Sigmoid colon (tissue), 6 donors: ENCODE measurements at regions not wholly inside any gene's neighbourhood (a gene's known extent, or its start where the extent isn't known, plus 50 kb on each side); places are given as distances from the start of the nearest gene placed in this dataset.

Experiments used
- DNase-seq: peaks from one replicate; pipeline ENCODE4 v3.0.0-alpha.2; 2019
- H3K27ac ChIP-seq, 4 donors: fragments of 200-600 bp; sonication (generic); one replicate each; pipeline ENCODE4 v1.5.1; 2016 to 2019; ENCODE audit warnings: mild to moderate bottlenecking in 1 of 4
- H3K27me3 ChIP-seq, 3 donors: fragments of 200-600 bp; sonication (generic); one replicate each; pipeline ENCODE4 v1.5.1; 2019; ENCODE audit warnings: mild to moderate bottlenecking in 1 of 3
- H3K36me3 ChIP-seq, 4 donors: fragments of 200-600 bp; sonication (generic); one replicate each; pipeline ENCODE4 v1.5.1; 2016 to 2019
- H3K4me1 ChIP-seq, 4 donors: fragments of 200-600 bp; sonication (generic); one replicate each; pipeline ENCODE4 v1.5.1; 2017 to 2019
- H3K4me3 ChIP-seq, 4 donors: fragments of 200-600 bp; sonication (generic); one replicate each; pipeline ENCODE4 v1.5.1; 2017 to 2019; ENCODE audit warnings: mild to moderate bottlenecking in 2 of 4, moderate library complexity in 1 of 4
- H3K9me3 ChIP-seq, 4 donors: fragments of 200-600 bp in 3 of 4; sonication (generic) in 3 of 4; one replicate each; pipeline versions ENCODE4 v1.5.1 to v1.6.1; 2013 to 2019
- EP300 ChIP-seq, 4 donors: sonication (generic); formaldehyde crosslinking; IDR thresholded peaks; one replicate each; pipeline ENCODE4 v1.6.1; 2017; ENCODE audit warnings: antibody characterized with exemption in 4 of 4
- POLR2A ChIP-seq, 2 donors: fragments of 450-650 bp; IDR thresholded peaks; one replicate each; pipeline ENCODE4 v1.6.1; 2016; ENCODE audit warnings: antibody characterized with exemption in 2 of 2, mild to moderate bottlenecking in 2 of 2, moderate library complexity in 2 of 2
- POLR2AphosphoS5 ChIP-seq, 4 donors: sonication (generic); formaldehyde crosslinking; IDR thresholded peaks; one replicate each; pipeline ENCODE4 v1.6.1; 2017; ENCODE audit warnings: antibody characterized with exemption in 4 of 4
- WGBS, 2 donors: extraction: QIAGEN DNeasy Blood & Tissue Kit; methylation state at CpG; one replicate each; pipeline ENCODE4 v1.1.7; 2013; 5-methylcytosine and 5-hydroxymethylcytosine counted together
- intact Hi-C: fragments of 100-400 bp; cut with DNase I; formaldehyde crosslinking; loops from one replicate; pipeline ENCODE4 v1.15.1; 2023
- TF ChIP-seq, protein P1 (sequence below), 4 experiments: fragments of 450-650 bp in 3 of 4; fragments of 200-600 bp in 1 of 4; IDR thresholded peaks; one replicate each; pipeline ENCODE4 v1.5.1; 2016 to 2019; ENCODE audit warnings: antibody characterized with exemption in 4 of 4, mild to moderate bottlenecking in 3 of 4, moderate library complexity in 2 of 4
- donor health status: healthy with polysubstance abuse.
- donor health status: healthy.

DNA sequence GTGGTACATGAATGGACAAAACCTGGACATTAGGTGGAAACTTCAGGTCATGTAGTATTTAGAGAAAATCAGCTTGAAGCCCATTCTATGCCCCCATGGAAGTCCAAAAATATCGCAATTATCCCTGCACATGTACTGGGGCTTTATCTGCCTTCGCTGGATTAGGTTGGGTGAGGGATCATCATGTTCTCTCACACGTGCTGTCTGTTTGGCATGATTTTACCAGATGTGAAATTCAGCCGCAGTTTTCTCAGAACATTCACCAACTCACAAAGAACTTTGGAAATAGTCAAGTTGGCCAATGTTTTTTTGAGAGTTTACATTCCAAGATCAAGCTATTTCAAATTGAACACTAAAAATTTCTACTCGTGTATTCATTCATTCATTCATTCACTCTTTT, 459.8 kb upstream of the CITED2 start:
- intact Hi-C loops, result no loop called here
- no peak for DNase-seq
- 89 to 92% methylated on average over 5 of the region's 5 CpGs for WGBS, 2 donors
- Histone ChIP-seq H3K9me3 (no peaks in the 10 kb centered on the region), H3K4me3 (no peak overlapping the region), H3K36me3 (no peaks in the 10 kb centered on the region), H3K27ac (no peak overlapping the region), H3K4me1 (no peaks in the 10 kb centered on the region), H3K27me3 (no peaks in the 10 kb centered on the region)
- TF ChIP-seq EP300 (IDR thresholded peaks at IDR 0.05), result no peak
- TF ChIP-seq POLR2A (IDR thresholded peaks at IDR 0.05), result no peak
- no peak for TF ChIP-seq POLR2AphosphoS5 (IDR thresholded peaks at IDR 0.05)
- TF ChIP-seq, protein P1, sequence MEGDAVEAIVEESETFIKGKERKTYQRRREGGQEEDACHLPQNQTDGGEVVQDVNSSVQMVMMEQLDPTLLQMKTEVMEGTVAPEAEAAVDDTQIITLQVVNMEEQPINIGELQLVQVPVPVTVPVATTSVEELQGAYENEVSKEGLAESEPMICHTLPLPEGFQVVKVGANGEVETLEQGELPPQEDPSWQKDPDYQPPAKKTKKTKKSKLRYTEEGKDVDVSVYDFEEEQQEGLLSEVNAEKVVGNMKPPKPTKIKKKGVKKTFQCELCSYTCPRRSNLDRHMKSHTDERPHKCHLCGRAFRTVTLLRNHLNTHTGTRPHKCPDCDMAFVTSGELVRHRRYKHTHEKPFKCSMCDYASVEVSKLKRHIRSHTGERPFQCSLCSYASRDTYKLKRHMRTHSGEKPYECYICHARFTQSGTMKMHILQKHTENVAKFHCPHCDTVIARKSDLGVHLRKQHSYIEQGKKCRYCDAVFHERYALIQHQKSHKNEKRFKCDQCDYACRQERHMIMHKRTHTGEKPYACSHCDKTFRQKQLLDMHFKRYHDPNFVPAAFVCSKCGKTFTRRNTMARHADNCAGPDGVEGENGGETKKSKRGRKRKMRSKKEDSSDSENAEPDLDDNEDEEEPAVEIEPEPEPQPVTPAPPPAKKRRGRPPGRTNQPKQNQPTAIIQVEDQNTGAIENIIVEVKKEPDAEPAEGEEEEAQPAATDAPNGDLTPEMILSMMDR (IDR thresholded peaks at IDR 0.05), result no peak

DNA sequence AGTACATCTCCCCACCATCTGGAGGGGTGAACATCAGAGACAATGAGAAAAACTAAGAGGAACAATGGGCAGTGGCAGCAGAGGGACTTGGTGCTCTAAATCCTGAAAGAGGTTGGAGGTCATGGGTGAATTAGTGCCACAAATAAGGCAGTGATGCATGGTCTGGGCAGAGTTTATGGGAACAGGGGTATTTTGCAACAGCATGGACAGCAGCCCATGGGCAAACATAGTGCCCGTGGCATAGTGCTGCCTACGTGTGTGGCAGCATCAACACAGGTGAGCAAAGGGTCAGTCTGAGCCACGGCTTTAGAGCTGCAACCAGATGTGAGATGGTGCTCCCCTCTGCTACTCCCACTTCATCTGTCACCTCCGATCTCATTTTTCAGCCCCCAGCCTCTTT, 459.1 kb upstream of the CITED2 start:
- Histone ChIP-seq H3K27me3 (no peaks in the 10 kb centered on the region), H3K27ac (no peak overlapping the region), H3K4me3 (no peak overlapping the region), H3K36me3 (no peaks in the 10 kb centered on the region), H3K9me3 (no peaks in the 10 kb centered on the region), H3K4me1 (no peaks in the 10 kb centered on the region)
- intact Hi-C loops, result no loop called here
- no peak for DNase-seq
- WGBS, 2 donors, result 86 to 95% methylated on average over 4 of the region's 4 CpGs
- TF ChIP-seq POLR2A (IDR thresholded peaks at IDR 0.05), result no peak
- TF ChIP-seq POLR2AphosphoS5 (IDR thresholded peaks at IDR 0.05), result no peak
- TF ChIP-seq, protein P1 (IDR thresholded peaks at IDR 0.05), result no peak
- TF ChIP-seq EP300 (IDR thresholded peaks at IDR 0.05), result no peak

DNA sequence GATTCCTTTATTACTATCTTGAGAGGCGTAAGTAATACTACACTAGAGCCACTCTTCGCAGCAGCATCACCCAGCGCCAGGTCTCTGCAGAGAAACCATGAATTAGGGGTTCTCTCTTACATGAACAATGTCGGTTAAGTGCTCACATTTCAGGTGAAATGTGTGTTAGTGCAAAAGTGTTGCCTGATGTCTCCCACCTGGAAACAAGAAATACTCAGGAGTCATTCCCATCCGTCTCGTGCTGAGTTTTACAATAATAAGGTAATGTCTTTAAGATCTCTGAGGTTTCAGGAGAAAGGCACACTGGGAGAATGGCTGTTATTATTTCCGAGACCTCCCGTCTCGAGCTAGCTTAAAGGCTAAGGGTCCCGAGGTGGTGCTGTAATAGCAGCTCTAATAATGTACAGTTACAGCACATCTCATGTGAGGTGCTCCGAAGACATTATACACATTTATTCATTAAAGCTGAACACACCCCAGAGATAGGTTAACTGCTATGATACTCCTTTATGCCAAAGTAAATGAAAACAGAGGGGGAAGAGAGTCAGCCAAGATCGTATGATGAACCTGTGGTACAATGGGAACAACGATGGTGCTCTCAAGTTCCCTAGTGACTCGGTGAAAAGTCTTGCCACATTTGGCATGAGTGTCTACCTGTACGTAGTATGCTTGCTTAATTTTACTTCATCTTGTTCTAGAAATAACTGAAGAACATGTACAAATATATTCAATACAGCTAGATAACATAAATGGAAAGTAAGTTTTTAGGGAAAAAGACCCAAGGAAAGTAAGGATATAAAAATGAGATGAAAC, 458.3 kb upstream of the CITED2 start:
- Histone ChIP-seq H3K4me3 (no peak overlapping the region), H3K36me3 (no peaks in the 10 kb centered on the region), H3K4me1 (no peaks in the 10 kb centered on the region), H3K27me3 (no peaks in the 10 kb centered on the region), H3K27ac (no peak overlapping the region), H3K9me3 (no peaks in the 10 kb centered on the region)
- no peak for DNase-seq
- WGBS, 2 donors, result 92 to 93% methylated on average over 15 of the region's 15 CpGs
- intact Hi-C loops, result no loop called here
- no peak for TF ChIP-seq POLR2AphosphoS5 (IDR thresholded peaks at IDR 0.05)
- TF ChIP-seq, protein P1 (IDR thresholded peaks at IDR 0.05), result no peak
- no peak for TF ChIP-seq EP300 (IDR thresholded peaks at IDR 0.05)
- no peak for TF ChIP-seq POLR2A (IDR thresholded peaks at IDR 0.05)

DNA sequence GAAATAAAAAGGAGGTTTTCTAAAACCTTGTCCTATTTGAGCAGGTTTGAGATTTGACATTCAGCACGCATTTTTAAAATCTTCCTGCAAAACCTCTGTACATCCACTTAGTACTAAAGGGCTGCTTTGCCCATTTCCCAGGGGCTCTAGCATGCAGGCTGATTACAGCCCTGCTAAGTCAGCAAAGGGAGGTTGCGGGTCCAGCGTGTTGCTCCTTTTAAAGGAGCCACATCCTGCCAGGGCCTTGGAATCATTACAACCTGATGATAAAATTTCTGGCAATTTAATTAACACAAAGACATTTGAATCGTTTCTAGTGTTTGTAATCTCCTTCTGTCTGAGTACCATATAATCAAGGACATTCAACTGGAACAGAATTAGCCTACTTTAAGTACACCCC, 455.1 kb upstream of the CITED2 start:
- 78 to 86% methylated on average over 4 of the region's 4 CpGs for WGBS, 2 donors
- TF ChIP-seq EP300 (IDR thresholded peaks at IDR 0.05) (no peak), POLR2AphosphoS5 (IDR thresholded peaks at IDR 0.05) (no peak), POLR2A (IDR thresholded peaks at IDR 0.05) (no peak)
- TF ChIP-seq, protein P1 (IDR thresholded peaks at IDR 0.05), result no peak

More for the DNA sequence above, 455.1 kb upstream of the CITED2 start:
- no peak overlapping the region for H3K4me3 ChIP-seq
- H3K9me3 ChIP-seq, result no peaks in the 10 kb centered on the region
- DNase-seq, result no peak
- no peaks in the 10 kb centered on the region for H3K27me3 ChIP-seq
- no peak overlapping the region for H3K27ac ChIP-seq
- intact Hi-C loops, result no loop called here
- no peaks in the 10 kb centered on the region for H3K4me1 ChIP-seq
- H3K36me3 ChIP-seq, result no peaks in the 10 kb centered on the region
